GM21619 (cell line): ENCODE measurements at regions not wholly inside any gene's neighbourhood (a gene's known extent, or its start where the extent isn't known, plus 50 kb on each side); places are given as distances from the start of the nearest gene placed in this dataset.
A peak's percentile ranks its signal among the peaks of the same experiment; 100 is the strongest.

Source experiments
- ATAC-seq: cut with Tn5 transposase; IDR thresholded peaks from one replicate; pipeline ENCODE4 v1.9.1; 2021; ENCODE audit not compliant: unreplicated experiment

DNA sequence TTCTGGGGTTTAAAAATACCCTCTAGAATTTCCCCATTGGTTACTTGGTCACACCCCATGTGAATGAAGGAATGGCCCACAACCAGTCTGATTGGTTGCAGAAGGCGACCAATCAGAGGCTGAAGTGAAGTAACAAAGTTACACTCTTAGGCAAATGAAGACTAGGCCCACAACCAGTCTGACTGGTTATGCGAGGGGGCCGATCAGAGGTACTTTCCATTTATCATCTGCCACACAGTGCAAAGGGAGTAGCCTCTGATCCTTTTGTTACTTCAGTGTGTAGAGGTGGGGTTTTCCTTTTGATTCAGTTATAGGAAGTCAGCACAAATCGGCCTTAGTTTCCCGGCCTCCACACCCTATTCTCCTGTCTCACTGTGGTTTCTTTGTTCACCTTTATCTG, 61.2 kb upstream of the SGK1 start:
- peak; percentile 89 for ATAC-seq

DNA sequence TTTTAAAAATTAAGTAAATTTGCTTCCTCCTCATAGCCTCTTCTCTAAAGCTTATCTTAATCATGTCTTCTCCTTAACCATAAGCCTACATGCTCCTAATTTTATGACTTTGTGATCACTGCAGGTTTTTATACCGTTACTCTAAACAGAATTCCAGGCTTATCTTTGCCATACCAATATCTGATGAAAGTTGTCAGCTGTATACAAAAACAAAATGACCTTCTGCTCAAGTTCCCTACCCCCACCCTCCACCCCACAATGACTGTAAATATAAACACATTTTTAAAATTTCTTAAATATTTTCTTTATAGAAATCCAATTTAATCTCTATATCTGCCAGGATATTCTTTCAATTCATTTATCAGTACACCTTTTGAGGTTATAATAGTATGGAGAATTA, 60.5 kb upstream of the SGK1 start:
- no peak for ATAC-seq

DNA sequence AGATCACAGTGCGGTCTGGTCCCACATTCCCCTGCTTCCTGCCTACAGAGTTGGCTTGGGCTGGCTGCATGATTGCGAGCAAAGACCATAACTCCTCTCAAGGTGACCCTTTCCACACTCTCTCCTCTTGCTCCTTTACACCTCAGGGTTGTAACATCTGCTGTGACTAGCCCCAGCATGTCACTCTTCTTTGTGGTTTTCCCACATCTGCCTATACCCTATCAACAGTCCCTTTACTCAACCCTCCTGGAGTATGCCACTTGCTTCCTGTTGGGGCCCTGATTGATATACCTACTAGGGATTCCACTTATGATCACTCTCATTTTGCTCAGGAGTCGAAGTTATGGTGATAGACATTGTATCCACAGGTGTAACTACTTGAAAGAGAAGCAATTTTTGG, 58.9 kb upstream of the SGK1 start:
- ATAC-seq = no peak

DNA sequence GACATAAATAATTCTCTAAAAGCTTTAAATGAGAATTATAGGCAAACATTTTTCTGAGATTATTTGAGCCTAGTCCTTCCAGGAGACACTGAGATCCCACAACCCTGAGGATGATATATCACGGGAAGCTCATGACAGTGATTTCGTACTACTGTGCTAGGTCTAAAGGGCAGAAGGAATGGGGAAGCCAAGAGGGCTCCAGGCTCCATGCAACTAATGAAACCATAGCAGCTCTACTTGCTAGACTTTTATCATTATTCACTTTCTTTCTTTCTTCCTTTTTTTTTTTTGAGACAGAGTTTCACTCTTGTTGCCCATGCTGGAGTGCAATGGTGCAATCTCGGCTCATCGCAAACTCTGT, 57.3 kb upstream of the SGK1 start:
- ATAC-seq = no peak

- no peak for ATAC-seq
Observed at GRCh38 chr6:134374491-134375219, 56.7 kb upstream of the SGK1 start.

GRCh38 chr6:134373993-134374392, 56.1 kb upstream of the SGK1 start:
- ATAC-seq = no peak

- peak; percentile 91 for ATAC-seq
Observed at GRCh38 chr6:134373282-134373922, 55.5 kb upstream of the SGK1 start.

- ATAC-seq = peak; percentile 32
Observed at GRCh38 chr6:134372603-134373281, 54.8 kb upstream of the SGK1 start.

GRCh38 chr6:134368670-134369069, 50.8 kb upstream of the SGK1 start:
- ATAC-seq = no peak
